GM23248 (cell line): ENCODE measurements at regions not wholly inside any gene's neighbourhood (a gene's known extent, or its start where the extent isn't known, plus 50 kb on each side); places are given as distances from the start of the nearest gene placed in this dataset.

Experiments
- DNase-seq: peaks from one replicate; pipeline ENCODE4 v3.0.0-alpha.2; 2015
- H2AFZ ChIP-seq: fragments of 200-600 bp; sonication (generic); 2 replicates; pipeline ENCODE4 v1.6.1; 2016; ENCODE audit warnings: antibody characterized with exemption
- H3F3A ChIP-seq: fragments of 200-600 bp; sonication (generic); 2 replicates; pipeline ENCODE4 v1.6.1; 2016; ENCODE audit warnings: mild to moderate bottlenecking, antibody characterized with exemption, mixed run types; ENCODE audit not compliant: insufficient read depth
- H3K27ac ChIP-seq: fragments of 200-600 bp; sonication (generic); 2 replicates; pipeline ENCODE4 v1.5.1; 2016; ENCODE audit warnings: mild to moderate bottlenecking
- H3K27me3 ChIP-seq: fragments of 200-600 bp; sonication (generic); replicated peaks from 2 replicates; pipeline ENCODE4 v1.6.1; 2016; ENCODE audit warnings: mild to moderate bottlenecking; ENCODE audit not compliant: insufficient read depth
- H3K36me3 ChIP-seq: fragments of 200-600 bp; sonication (generic); 2 replicates; pipeline ENCODE4 v1.6.1; 2016; ENCODE audit warnings: low read depth, mild to moderate bottlenecking
- H3K4me1 ChIP-seq: fragments of 200-600 bp; sonication (generic); 2 replicates; pipeline ENCODE4 v1.6.1; 2016; ENCODE audit warnings: mild to moderate bottlenecking; ENCODE audit not compliant: insufficient read depth
- H3K4me2 ChIP-seq: fragments of 200-600 bp; sonication (generic); one replicate; pipeline ENCODE4 v1.6.1; 2016; ENCODE audit warnings: mild to moderate bottlenecking; ENCODE audit not compliant: unreplicated experiment
- H3K4me3 ChIP-seq: fragments of 200-600 bp; sonication (generic); 2 replicates; pipeline ENCODE4 v1.5.1; 2016; ENCODE audit warnings: mild to moderate bottlenecking
- H3K79me2 ChIP-seq: fragments of 200-600 bp; sonication (generic); 2 replicates; pipeline ENCODE4 v1.6.1; 2016; ENCODE audit warnings: mild to moderate bottlenecking; ENCODE audit not compliant: insufficient read depth
- H3K9ac ChIP-seq: fragments of 200-600 bp; sonication (generic); 2 replicates; pipeline ENCODE4 v1.6.1; 2016; ENCODE audit warnings: mild to moderate bottlenecking
- H3K9me2 ChIP-seq: fragments of 200-600 bp; sonication (generic); 2 replicates; pipeline ENCODE4 v1.6.1; 2016; ENCODE audit warnings: mixed run types, mild to moderate bottlenecking, moderate library complexity; ENCODE audit not compliant: insufficient read depth
- H3K9me3 ChIP-seq: fragments of 200-600 bp; sonication (generic); one replicate; pipeline ENCODE4 v1.6.1; 2017; ENCODE audit warnings: low read depth
- H4K20me1 ChIP-seq: fragments of 200-600 bp; sonication (generic); 2 replicates; pipeline ENCODE4 v1.6.0; 2016; ENCODE audit not compliant: insufficient read depth
- EZH2 ChIP-seq: fragments of 200-600 bp; sonication (generic); IDR thresholded peaks from 2 replicates; pipeline ENCODE4 v1.6.1; 2018; ENCODE audit warnings: antibody characterized with exemption, mild to moderate bottlenecking; ENCODE audit not compliant: insufficient read depth, poor library complexity, severe bottlenecking
- EZH2phosphoT487 ChIP-seq: fragments of 200-600 bp; sonication (generic); IDR thresholded peaks from 2 replicates; pipeline ENCODE4 v1.6.1; 2018; ENCODE audit warnings: antibody characterized with exemption, moderate library complexity, mild to moderate bottlenecking, low read depth; ENCODE audit not compliant: insufficient read depth
- WGBS, 2 experiments: methylation state at CpG; one replicate each; pipeline ENCODE4 v1.1.6; 2015 to 2017; ENCODE audit warnings: low lambda C conversion rate in 2 of 2, low coverage in 1 of 2; ENCODE audit errors: missing lambda C conversion rate in 2 of 2; 5-methylcytosine and 5-hydroxymethylcytosine counted together
- in situ Hi-C: fragments of 300-500 bp; cut with MboI; formaldehyde crosslinking; loops from 2 replicates; pipeline ENCODE4 v1.15.0; 2020

DNA sequence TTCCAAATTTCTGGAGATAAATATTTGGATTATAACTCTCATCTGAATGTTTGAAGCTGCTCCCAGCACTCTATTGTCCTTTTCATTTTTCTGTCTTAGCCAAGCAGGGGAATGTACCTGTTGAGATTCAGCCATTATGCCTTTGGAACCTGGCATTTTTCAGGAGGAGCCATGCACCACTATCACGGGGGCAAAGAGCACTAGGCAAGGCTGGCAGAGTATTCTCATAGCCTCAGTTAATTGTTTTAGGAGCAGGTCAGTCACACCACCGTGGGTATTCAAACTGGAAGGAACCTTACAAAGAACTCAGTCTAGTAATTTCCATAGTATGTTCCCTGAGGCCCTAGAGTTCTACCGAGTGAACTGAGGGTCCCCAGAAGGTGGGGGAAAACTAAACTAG, 348.9 kb downstream of the TMEM114 start:
- Histone ChIP-seq H3K27ac (no peak overlapping the region), H3K4me3 (no peak overlapping the region), H3F3A (no peaks in the 10 kb centered on the region), H3K9me3 (no peaks in the 10 kb centered on the region), H3K36me3 (no peaks in the 10 kb centered on the region), H4K20me1 (no peaks in the 10 kb centered on the region), H3K4me1 (no peaks in the 10 kb centered on the region), H3K4me2 (no peak overlapping the region), H3K9me2 (no peaks in the 10 kb centered on the region), H2AFZ (no peak overlapping the region), H3K9ac (no peak overlapping the region), H3K27me3 (no peaks in the 10 kb centered on the region), H3K79me2 (no peaks in the 10 kb centered on the region)
- in situ Hi-C loops: no loop called here
- 10 to 11% methylated on average over 3 of the region's 3 CpGs for WGBS, 2 experiments
- TF ChIP-seq EZH2phosphoT487 (no peak), EZH2 (no peak)
- no peak for DNase-seq

DNA sequence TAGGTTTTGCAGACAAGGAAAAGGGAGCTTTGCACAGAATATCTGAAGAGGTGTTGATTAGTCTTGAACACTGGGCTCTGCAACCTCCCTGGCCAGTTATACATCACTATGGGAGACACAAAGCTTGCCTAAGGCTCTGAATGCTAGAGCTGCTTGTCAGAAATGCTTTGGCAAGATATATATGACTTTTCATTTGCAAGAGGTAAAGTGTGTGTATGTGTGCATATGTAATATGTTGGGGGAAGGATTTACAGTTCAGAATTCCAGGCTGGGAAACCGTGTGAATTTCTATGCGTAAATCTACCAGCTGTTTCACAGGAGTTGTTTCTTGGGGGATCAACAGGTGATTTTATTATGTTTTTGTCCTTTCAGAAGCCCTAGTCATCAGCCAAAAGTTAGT, 350.9 kb downstream of the TMEM114 start:
- H3K4me1 ChIP-seq: no peaks in the 10 kb centered on the region
- in situ Hi-C loops: no loop called here

DNA sequence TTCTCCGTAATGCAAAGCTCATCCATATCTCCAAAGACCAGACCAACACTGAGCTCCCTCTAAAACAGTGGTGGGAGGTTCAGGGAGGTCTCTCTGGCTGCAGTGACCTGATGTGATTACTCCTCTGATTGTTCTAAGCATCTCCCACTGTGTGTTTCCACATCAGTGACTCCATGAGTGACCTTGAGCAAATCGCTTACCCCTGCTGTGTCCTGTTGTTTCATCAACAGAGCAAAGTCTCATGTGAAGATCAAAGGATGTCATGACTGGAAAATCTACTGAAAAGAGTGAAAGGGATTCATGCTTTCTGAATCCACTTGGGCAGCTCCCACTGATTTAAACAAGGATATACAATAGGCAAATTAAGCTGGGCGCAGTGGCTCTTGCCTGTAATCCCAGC, 352.9 kb downstream of the TMEM114 start:
- Histone ChIP-seq H3K9me3 (no peaks in the 10 kb centered on the region), H4K20me1 (no peaks in the 10 kb centered on the region), H3K36me3 (no peaks in the 10 kb centered on the region), H3K79me2 (no peaks in the 10 kb centered on the region), H3K4me3 (no peak overlapping the region), H3K27me3 (no peaks in the 10 kb centered on the region), H3F3A (no peaks in the 10 kb centered on the region), H2AFZ (no peak overlapping the region), H3K4me2 (no peak overlapping the region), H3K4me1 (no peaks in the 10 kb centered on the region), H3K9me2 (no peaks in the 10 kb centered on the region), H3K27ac (no peak overlapping the region), H3K9ac (no peak overlapping the region)
- 24 to 32% methylated on average over 3 of the region's 3 CpGs for WGBS, 2 experiments
- in situ Hi-C loops: no loop called here
- TF ChIP-seq EZH2phosphoT487: no peak
- TF ChIP-seq EZH2: no peak
- no peak for DNase-seq

More for the DNA sequence above, 350.9 kb downstream of the TMEM114 start:
- Histone ChIP-seq H2AFZ (no peak overlapping the region), H3K9me2 (no peaks in the 10 kb centered on the region), H3K27ac (no peak overlapping the region), H3K9me3 (no peaks in the 10 kb centered on the region), H3K27me3 (no peaks in the 10 kb centered on the region), H4K20me1 (no peaks in the 10 kb centered on the region), H3K4me2 (no peak overlapping the region), H3F3A (no peaks in the 10 kb centered on the region), H3K4me3 (no peak overlapping the region), H3K36me3 (no peaks in the 10 kb centered on the region), H3K9ac (no peak overlapping the region), H3K79me2 (no peaks in the 10 kb centered on the region)
- WGBS, 2 experiments: 7 to 20% methylated on average over 2 of the region's 2 CpGs
- DNase-seq: no peak
- TF ChIP-seq EZH2phosphoT487 (no peak), EZH2 (no peak)

DNA sequence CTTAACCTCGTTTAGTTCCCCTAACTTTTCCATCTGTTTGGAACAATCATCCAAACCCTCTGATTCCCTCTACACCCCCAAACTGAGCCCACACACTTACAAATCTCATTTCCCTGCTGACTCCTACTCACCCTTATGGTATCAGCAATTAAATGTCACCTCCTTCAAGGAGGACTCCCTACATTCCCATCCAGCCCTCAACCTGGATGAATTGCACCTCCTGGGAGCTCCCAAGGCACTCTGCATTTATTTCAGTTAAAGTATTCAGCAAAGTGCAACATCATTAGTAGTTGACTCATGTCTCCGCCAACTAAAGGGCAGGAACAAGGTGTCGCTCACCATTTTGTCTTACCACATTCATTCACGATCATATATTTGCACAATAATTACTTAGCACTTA, 353.5 kb downstream of the TMEM114 start:
- Histone ChIP-seq H3K79me2 (no peaks in the 10 kb centered on the region), H3K4me1 (no peaks in the 10 kb centered on the region), H3K9me2 (no peaks in the 10 kb centered on the region), H3K4me3 (no peak overlapping the region), H3K27ac (no peak overlapping the region), H3F3A (no peaks in the 10 kb centered on the region), H3K27me3 (no peaks in the 10 kb centered on the region), H3K4me2 (no peak overlapping the region), H3K36me3 (no peaks in the 10 kb centered on the region), H2AFZ (no peak overlapping the region), H4K20me1 (no peaks in the 10 kb centered on the region), H3K9me3 (no peaks in the 10 kb centered on the region), H3K9ac (no peak overlapping the region)
- no peak for DNase-seq
- 24 to 33% methylated on average over 4 of the region's 4 CpGs for WGBS, 2 experiments
- TF ChIP-seq EZH2phosphoT487 (no peak), EZH2 (no peak)
- in situ Hi-C loops: no loop called here

DNA sequence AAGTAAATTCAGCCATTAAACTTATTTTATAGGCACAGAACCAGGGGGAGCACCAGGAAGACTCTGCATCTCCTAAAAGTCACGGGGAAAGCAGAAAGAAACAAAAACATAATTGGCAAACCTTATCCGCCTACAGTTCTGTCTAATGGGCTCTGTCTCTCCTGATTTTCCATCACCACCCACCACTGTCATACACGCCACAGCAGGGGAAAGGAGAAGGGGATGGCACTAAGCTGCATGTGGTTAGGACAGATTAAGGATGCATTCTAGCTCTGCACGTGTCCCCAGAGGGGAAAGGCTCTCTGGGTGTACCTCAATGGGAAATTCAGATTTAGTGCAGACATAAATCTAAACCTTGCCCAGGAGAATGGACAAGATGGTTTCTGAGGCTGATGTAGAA, 359.8 kb downstream of the TMEM114 start:
- Histone ChIP-seq H2AFZ (no peak overlapping the region), H3K4me2 (no peak overlapping the region), H3K36me3 (no peaks in the 10 kb centered on the region), H3K9me3 (no peaks in the 10 kb centered on the region), H3K9ac (no peak overlapping the region), H4K20me1 (no peaks in the 10 kb centered on the region), H3K9me2 (no peaks in the 10 kb centered on the region), H3K27me3 (no peaks in the 10 kb centered on the region), H3K79me2 (no peaks in the 10 kb centered on the region), H3F3A (no peaks in the 10 kb centered on the region), H3K27ac (no peak overlapping the region), H3K4me1 (no peaks in the 10 kb centered on the region), H3K4me3 (no peak overlapping the region)
- WGBS, 2 experiments: 2 to 6% methylated on average over 4 of the region's 4 CpGs
- no peak for TF ChIP-seq EZH2phosphoT487
- no peak for TF ChIP-seq EZH2
- no peak for DNase-seq
- in situ Hi-C loops: no loop called here
